C4-2B (cell line): ENCODE measurements at regions not wholly inside any gene's neighbourhood (a gene's known extent, or its start where the extent isn't known, plus 50 kb on each side); places are given as distances from the start of the nearest gene placed in this dataset.

Source experiments
- ZFX ChIP-seq: fragments of 450-650 bp; IDR thresholded peaks from 2 replicates; pipeline ENCODE4 v1.6.1; 2017
- TF ChIP-seq, protein P1 (sequence below): fragments of 450-650 bp; conservative IDR thresholded peaks from 2 replicates; pipeline ENCODE4 v1.5.1; 2017; ENCODE audit warnings: mild to moderate bottlenecking

DNA sequence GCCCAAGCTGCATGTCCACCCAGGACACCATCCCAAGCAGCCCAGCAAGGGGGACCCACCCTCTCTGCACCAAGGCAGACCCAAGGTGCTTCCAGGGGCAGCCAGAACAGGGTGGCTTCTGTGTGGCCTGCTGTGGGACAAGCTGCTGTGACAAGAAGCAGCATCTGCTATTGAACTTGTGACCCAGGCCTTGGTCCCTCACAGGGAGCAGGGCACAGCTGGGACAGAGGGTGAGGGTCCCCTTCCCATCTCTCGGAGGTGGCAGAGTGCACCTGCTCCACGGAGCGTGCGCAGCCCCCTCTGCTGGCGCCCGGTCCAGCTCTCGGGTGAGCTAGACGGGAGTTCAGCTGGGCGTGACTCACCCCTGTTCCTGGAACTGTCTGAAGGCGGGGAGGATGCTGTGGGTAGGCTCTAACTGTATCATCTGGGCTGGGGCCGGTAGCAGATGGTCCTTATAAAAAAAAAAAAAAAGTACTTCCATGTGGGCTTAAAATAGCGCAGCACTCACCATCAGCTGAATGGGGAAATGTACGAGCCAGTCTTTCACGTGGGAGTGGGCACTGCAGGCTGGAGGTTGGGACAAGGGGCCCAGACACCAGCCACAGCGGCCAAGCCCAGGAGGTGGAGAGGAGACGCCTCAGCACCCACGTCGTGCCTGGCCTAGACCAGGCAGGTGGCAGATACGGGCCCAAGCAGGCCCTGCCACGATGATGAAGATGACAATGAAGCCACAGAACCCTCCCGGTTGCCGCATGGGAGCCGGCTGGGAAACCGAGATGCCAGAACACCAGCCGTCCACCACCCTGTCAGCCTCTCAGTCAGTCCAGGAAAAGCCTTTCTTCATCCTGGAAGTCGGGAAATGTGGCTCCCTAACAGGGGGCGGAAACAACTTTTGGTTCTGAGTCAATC is 136.8 kb upstream of the ID2 start:
- TF ChIP-seq, protein P1, sequence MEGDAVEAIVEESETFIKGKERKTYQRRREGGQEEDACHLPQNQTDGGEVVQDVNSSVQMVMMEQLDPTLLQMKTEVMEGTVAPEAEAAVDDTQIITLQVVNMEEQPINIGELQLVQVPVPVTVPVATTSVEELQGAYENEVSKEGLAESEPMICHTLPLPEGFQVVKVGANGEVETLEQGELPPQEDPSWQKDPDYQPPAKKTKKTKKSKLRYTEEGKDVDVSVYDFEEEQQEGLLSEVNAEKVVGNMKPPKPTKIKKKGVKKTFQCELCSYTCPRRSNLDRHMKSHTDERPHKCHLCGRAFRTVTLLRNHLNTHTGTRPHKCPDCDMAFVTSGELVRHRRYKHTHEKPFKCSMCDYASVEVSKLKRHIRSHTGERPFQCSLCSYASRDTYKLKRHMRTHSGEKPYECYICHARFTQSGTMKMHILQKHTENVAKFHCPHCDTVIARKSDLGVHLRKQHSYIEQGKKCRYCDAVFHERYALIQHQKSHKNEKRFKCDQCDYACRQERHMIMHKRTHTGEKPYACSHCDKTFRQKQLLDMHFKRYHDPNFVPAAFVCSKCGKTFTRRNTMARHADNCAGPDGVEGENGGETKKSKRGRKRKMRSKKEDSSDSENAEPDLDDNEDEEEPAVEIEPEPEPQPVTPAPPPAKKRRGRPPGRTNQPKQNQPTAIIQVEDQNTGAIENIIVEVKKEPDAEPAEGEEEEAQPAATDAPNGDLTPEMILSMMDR, result no peak
- no peak for TF ChIP-seq ZFX
